Transverse colon (tissue), 3 donors: ENCODE measurements at regions not wholly inside any gene's neighbourhood (a gene's known extent, or its start where the extent isn't known, plus 50 kb on each side); places are given as distances from the start of the nearest gene placed in this dataset.

Experiments used
- CTCF ChIP-seq, 5 experiments: fragments of 200-600 bp in 3 of 5; fragments of 450-650 bp in 2 of 5; sonication (generic) in 3 of 5; IDR thresholded peaks; 1 replicate in 2 of 5; 2 replicates in 3 of 5; pipeline ENCODE4 v1.5.1; 2016 to 2017; ENCODE audit warnings: antibody characterized with exemption in 5 of 5, inconsistent platforms in 3 of 5, mild to moderate bottlenecking in 2 of 5, moderate library complexity in 1 of 5
- EP300 ChIP-seq: sonication (generic); formaldehyde crosslinking; IDR thresholded peaks from one replicate; pipeline ENCODE4 v1.6.1; 2017; ENCODE audit warnings: antibody characterized with exemption, low read depth
- POLR2A ChIP-seq: fragments of 450-650 bp; IDR thresholded peaks from one replicate; pipeline ENCODE4 v1.6.1; 2016; ENCODE audit warnings: antibody characterized with exemption, mild to moderate bottlenecking, moderate library complexity

GRCh38 chr11:114892381-114893197 lies 214.3 kb downstream of the NXPE2 start:
- no peak for TF ChIP-seq POLR2A
- peak in 3 of 5 experiments; percentile 11 to 39 (median 29) for TF ChIP-seq CTCF (IDR thresholded peaks at IDR 0.05)
- no peak for TF ChIP-seq EP300
